GM12878 (cell line): ENCODE measurements at regions not wholly inside any gene's neighbourhood (a gene's known extent, or its start where the extent isn't known, plus 50 kb on each side); places are given as distances from the start of the nearest gene placed in this dataset.

Experiments used
- ATAC-seq: fragments of 200-7000 bp; cut with Tn5 transposase; 3 replicates; pipeline ENCODE4 v1.9.1; 2020; ENCODE audit warnings: mild to moderate bottlenecking, moderate library complexity
- BruUV-seq: library from RNA; stranded (reverse); fragments of 400-500 nt; replicated peaks from 2 replicates; lab custom pipeline; 2021; lab: Mats Ljungman, UMichigan
- CTCF ChIA-PET: fragments of 300-600 bp; sonication (Branson Sonifier 250); formaldehyde crosslinking; extraction: SDS; loops from one replicate; lab custom pipeline; 2021; ENCODE audit warnings: inconsistent platforms; lab: Yijun Ruan, JAX
- POLR2A ChIA-PET: fragments of 350-600 bp; formaldehyde crosslinking; extraction: SDS; loops from one replicate; lab custom pipeline; 2021; ENCODE audit warnings: inconsistent platforms; lab: Charles Lee
- RAD21 ChIA-PET: fragments of 300-600 bp; sonication (Branson Sonifier 250); formaldehyde crosslinking; loops from one replicate; lab custom pipeline; 2023; ENCODE audit warnings: antibody characterized with exemption; ENCODE audit not compliant: unreplicated experiment; lab: Charles Lee
- SMC1A ChIA-PET: fragments of 300-600 bp; sonication (Branson Sonifier 250); formaldehyde crosslinking; loops from one replicate; lab custom pipeline; 2023; ENCODE audit not compliant: unreplicated experiment, uncharacterized antibody; lab: Charles Lee
- DNase-seq: peaks from one replicate; pipeline ENCODE4 v3.0.0-alpha.2; 2011; ENCODE audit warnings: low read depth, low spot score
- FAIRE-seq: peaks from 3 replicates; lab custom pipeline; 2011; peaks lifted over from hg19 to GRCh38; lab: Jason Lieb, UNC
- H2AFZ ChIP-seq: 2 replicates; pipeline ENCODE4 v1.6.0; 2011; ENCODE audit warnings: low read depth, low read length, control low read depth; ENCODE audit not compliant: control insufficient read depth
- H3K27ac ChIP-seq: 2 replicates; pipeline ENCODE4 v1.5.1; 2011; ENCODE audit warnings: control low read depth; ENCODE audit not compliant: control insufficient read depth, insufficient read depth
- H3K27me3 ChIP-seq, 2 experiments: replicated peaks in 1 of 2; 2 replicates each; pipeline versions ENCODE4 v1.6.0 to v1.6.1; 2011; ENCODE audit warnings: low read length in 1 of 2; ENCODE audit not compliant: control insufficient read depth in 2 of 2, insufficient read depth in 2 of 2
- H3K36me3 ChIP-seq, 2 experiments: 2 replicates each; pipeline ENCODE4 v1.5.1; 2011; ENCODE audit warnings: low read length in 1 of 2; ENCODE audit not compliant: control insufficient read depth in 2 of 2, insufficient read depth in 2 of 2
- H3K4me1 ChIP-seq: 2 replicates; pipeline ENCODE4 v1.6.1; 2011; ENCODE audit warnings: mild to moderate bottlenecking, low read length, moderate library complexity, mixed read lengths; ENCODE audit not compliant: control insufficient read depth, insufficient read depth
- H3K4me2 ChIP-seq: 2 replicates; pipeline ENCODE4 v1.6.0; 2011; ENCODE audit warnings: control low read depth; ENCODE audit not compliant: control insufficient read depth, insufficient read depth
- H3K4me3 ChIP-seq: fragments of 200-600 bp; sonication (generic); 2 replicates; pipeline ENCODE4 v1.5.1; 2016
- H3K79me2 ChIP-seq: 2 replicates; pipeline ENCODE4 v1.6.0; 2011; ENCODE audit warnings: low read length; ENCODE audit not compliant: control insufficient read depth, insufficient read depth
- H3K9ac ChIP-seq: 2 replicates; pipeline ENCODE4 v1.8.0; 2011; ENCODE audit warnings: low read length, control low read depth, mixed read lengths; ENCODE audit not compliant: control insufficient read depth, insufficient read depth
- H3K9me3 ChIP-seq: replicated peaks from 3 replicates; pipeline ENCODE4 v1.5.1; 2011; ENCODE audit warnings: mild to moderate bottlenecking, low read length; ENCODE audit not compliant: control insufficient read depth, insufficient read depth
- H4K20me1 ChIP-seq: 2 replicates; pipeline ENCODE4 v1.6.0; 2011; ENCODE audit not compliant: control insufficient read depth, insufficient read depth
- CHD4 ChIP-seq: fragments of 200-600 bp; sonication (generic); IDR thresholded peaks from 2 replicates; pipeline ENCODE4 v1.6.1; 2016; ENCODE audit warnings: mild to moderate bottlenecking
- FOXK2 ChIP-seq: fragments of 450-650 bp; IDR thresholded peaks from 2 replicates; pipeline ENCODE4 v1.6.1; 2017; ENCODE audit warnings: mild to moderate bottlenecking, moderate library complexity
- NR2F1 ChIP-seq: fragments of 450-650 bp; conservative IDR thresholded peaks from 2 replicates; pipeline ENCODE4 v1.6.1; 2017; ENCODE audit warnings: mild to moderate bottlenecking
- NRF1 ChIP-seq: conservative IDR thresholded peaks from 2 replicates; pipeline ENCODE4 v1.6.1; 2011; ENCODE audit warnings: mild to moderate bottlenecking, low read depth, low read length, improper control_type of control experiment
- POLR2AphosphoS2 ChIP-seq: IDR thresholded peaks from 2 replicates; pipeline ENCODE4 v1.6.1; 2011; ENCODE audit warnings: low read depth, mild to moderate bottlenecking, low read length, improper control_type of control experiment, moderate library complexity
- SIN3A ChIP-seq: IDR thresholded peaks from 2 replicates; pipeline ENCODE4 v1.6.1; 2012; ENCODE audit warnings: low read depth, low read length, improper control_type of control experiment
- STAT1 ChIP-seq: fragments of 450-650 bp; conservative IDR thresholded peaks from 2 replicates; pipeline ENCODE4 v1.6.1; 2014; ENCODE audit warnings: antibody characterized with exemption, mild to moderate bottlenecking
- YBX1 ChIP-seq: fragments of 450-650 bp; IDR thresholded peaks from 2 replicates; pipeline ENCODE4 v1.6.1; 2016; ENCODE audit warnings: antibody characterized with exemption
- ZNF622 ChIP-seq: fragments of 450-650 bp; IDR thresholded peaks from 2 replicates; pipeline ENCODE4 v1.6.1; 2017; ENCODE audit warnings: mild to moderate bottlenecking, inconsistent platforms
- WGBS: methylation state at CpG from one replicate; pipeline ENCODE4 v1.1.6; 2016; ENCODE audit warnings: low lambda C conversion rate; ENCODE audit not compliant: insufficient replicate concordance, insufficient coverage; ENCODE audit errors: missing lambda C conversion rate; 5-methylcytosine and 5-hydroxymethylcytosine counted together
- in situ Hi-C: fragments of 300-500 bp; cut with MboI; formaldehyde crosslinking; loops from 9 replicates; pipeline ENCODE4 v1.14.3; 2018; ENCODE audit warnings: mixed read lengths
- intact Hi-C: fragments of 100-400 bp; cut with micrococcal nuclease; formaldehyde crosslinking; loops from one replicate; pipeline ENCODE4 v1.14.2; 2022; ENCODE audit not compliant: unreplicated experiment
- TF ChIP-seq, protein P1 (sequence below): fragments of 450-650 bp; conservative IDR thresholded peaks from 2 replicates; pipeline ENCODE4 v1.6.1; 2017; ENCODE audit warnings: mild to moderate bottlenecking, moderate library complexity
- TF ChIP-seq, protein P2 (sequence below), 3 experiments: IDR thresholded peaks in 2 of 3; conservative IDR thresholded peaks in 1 of 3; 2 replicates each; pipeline ENCODE4 v1.5.1; 2011; ENCODE audit warnings: low read depth in 3 of 3, low read length in 3 of 3, mild to moderate bottlenecking in 3 of 3, control low read depth in 2 of 3, moderate library complexity in 2 of 3, inconsistent platforms in 1 of 3, mixed read lengths in 1 of 3; ENCODE audit not compliant: control insufficient read depth in 2 of 3, insufficient read depth in 1 of 3; ENCODE audit errors: extremely low read depth in 1 of 3
- TF ChIP-seq, protein P3 (sequence below): fragments of 450-650 bp; IDR thresholded peaks from 2 replicates; pipeline ENCODE4 v1.6.1; 2017; ENCODE audit warnings: mild to moderate bottlenecking

DNA sequence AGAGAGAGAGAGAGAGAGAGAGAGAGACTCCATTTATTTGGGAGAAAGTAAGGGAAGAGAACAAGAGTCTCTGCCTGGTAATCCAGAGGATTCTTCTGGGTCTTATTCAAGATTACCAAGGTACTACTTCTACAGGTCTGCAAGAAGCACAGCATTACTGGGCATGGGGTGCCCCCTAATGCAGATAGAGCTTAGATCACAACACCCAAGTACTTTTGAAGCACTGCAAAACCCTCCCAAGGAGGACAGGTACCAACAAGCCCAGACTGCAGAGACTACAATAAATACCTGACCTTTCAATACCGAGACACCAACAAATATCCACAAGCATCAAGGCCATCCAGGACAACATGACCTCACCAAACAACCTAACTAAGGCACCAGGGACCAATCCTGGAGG, 94.7 kb upstream of the PHF24 start:
- FAIRE-seq = no peak

DNA sequence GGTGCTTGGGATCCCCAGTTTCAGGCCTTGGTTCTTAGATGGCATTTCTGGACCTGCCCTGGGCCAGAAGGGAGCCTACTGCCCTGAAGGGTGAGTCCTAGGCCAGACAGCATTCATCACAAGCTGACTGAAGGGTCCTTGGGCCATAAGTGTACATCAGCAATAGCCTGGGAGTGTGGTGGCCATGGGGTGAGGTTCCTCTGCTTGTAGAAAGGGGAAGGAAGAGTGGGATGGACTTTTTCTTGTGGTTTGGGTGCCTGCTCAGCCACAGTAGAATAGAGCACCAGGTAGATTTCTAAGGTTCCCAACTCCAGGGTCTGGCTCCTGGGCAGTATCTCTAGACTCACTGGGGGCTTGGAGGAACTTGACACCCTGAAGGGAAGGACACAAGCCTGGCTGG, 95.2 kb upstream of the PHF24 start:
- no peak for ATAC-seq
- intact Hi-C loops = loop anchor here (10.0 kb wide), 1 partner anchor 48 kb away; no protein-coding TSS in a partner anchor
- POLR2A ChIA-PET = no interaction called here
- TF ChIP-seq FOXK2 (no peak), CHD4 (no peak), POLR2AphosphoS2 (no peak)
- TF ChIP-seq, protein P1, sequence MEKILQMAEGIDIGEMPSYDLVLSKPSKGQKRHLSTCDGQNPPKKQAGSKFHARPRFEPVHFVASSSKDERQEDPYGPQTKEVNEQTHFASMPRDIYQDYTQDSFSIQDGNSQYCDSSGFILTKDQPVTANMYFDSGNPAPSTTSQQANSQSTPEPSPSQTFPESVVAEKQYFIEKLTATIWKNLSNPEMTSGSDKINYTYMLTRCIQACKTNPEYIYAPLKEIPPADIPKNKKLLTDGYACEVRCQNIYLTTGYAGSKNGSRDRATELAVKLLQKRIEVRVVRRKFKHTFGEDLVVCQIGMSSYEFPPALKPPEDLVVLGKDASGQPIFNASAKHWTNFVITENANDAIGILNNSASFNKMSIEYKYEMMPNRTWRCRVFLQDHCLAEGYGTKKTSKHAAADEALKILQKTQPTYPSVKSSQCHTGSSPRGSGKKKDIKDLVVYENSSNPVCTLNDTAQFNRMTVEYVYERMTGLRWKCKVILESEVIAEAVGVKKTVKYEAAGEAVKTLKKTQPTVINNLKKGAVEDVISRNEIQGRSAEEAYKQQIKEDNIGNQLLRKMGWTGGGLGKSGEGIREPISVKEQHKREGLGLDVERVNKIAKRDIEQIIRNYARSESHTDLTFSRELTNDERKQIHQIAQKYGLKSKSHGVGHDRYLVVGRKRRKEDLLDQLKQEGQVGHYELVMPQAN = no peak
- TF ChIP-seq, protein P2, sequence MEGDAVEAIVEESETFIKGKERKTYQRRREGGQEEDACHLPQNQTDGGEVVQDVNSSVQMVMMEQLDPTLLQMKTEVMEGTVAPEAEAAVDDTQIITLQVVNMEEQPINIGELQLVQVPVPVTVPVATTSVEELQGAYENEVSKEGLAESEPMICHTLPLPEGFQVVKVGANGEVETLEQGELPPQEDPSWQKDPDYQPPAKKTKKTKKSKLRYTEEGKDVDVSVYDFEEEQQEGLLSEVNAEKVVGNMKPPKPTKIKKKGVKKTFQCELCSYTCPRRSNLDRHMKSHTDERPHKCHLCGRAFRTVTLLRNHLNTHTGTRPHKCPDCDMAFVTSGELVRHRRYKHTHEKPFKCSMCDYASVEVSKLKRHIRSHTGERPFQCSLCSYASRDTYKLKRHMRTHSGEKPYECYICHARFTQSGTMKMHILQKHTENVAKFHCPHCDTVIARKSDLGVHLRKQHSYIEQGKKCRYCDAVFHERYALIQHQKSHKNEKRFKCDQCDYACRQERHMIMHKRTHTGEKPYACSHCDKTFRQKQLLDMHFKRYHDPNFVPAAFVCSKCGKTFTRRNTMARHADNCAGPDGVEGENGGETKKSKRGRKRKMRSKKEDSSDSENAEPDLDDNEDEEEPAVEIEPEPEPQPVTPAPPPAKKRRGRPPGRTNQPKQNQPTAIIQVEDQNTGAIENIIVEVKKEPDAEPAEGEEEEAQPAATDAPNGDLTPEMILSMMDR (IDR thresholded peaks at IDR 0.05 in 2 of 3, conservative IDR thresholded peaks at IDR 0.05 in 1 of 3; ENCODE audit: control insufficient read depth in 2 of 3, extremely low read depth in 1 of 3, insufficient read depth in 1 of 3, low read depth in 3 of 3, low read length in 3 of 3) = no peak

More for the DNA sequence above, 94.7 kb upstream of the PHF24 start:
- no TSS peak for BruUV-seq
- ChIA-PET RAD21 (no interaction called here), POLR2A (no interaction called here), CTCF (interaction anchor here (1.1 kb wide), 1 partner anchor 42 kb away, joined by 3 read pairs; no protein-coding TSS in a partner anchor), SMC1A (no interaction called here)
- Histone ChIP-seq H3K4me3 (no peak overlapping the region), H3K4me1 (no peaks in the 10 kb centered on the region), H3K9me3 (peaks cover 3% of the 10 kb centered on the region; the same call in 2 of the 3 replicates), H3K79me2 (no peaks in the 10 kb centered on the region), H3K36me3 (no peaks in the 10 kb centered on the region), H2AFZ (no peak overlapping the region), H3K27me3 (no peaks in the 10 kb centered on the region), H3K9ac (no peak overlapping the region), H3K27ac (no peak overlapping the region), H4K20me1 (no peaks in the 10 kb centered on the region), H3K4me2 (no peak overlapping the region)
- no peak for DNase-seq
- no peak for ATAC-seq
- in situ Hi-C loops (no loop called here), intact Hi-C loops (loop anchor here (10.0 kb wide), 1 partner anchor 49 kb away; no protein-coding TSS in a partner anchor)
- TF ChIP-seq NRF1 (no peak), ZNF622 (no peak), STAT1 (no peak), NR2F1 (no peak), YBX1 (no peak), SIN3A (no peak)
- TF ChIP-seq, protein P3, sequence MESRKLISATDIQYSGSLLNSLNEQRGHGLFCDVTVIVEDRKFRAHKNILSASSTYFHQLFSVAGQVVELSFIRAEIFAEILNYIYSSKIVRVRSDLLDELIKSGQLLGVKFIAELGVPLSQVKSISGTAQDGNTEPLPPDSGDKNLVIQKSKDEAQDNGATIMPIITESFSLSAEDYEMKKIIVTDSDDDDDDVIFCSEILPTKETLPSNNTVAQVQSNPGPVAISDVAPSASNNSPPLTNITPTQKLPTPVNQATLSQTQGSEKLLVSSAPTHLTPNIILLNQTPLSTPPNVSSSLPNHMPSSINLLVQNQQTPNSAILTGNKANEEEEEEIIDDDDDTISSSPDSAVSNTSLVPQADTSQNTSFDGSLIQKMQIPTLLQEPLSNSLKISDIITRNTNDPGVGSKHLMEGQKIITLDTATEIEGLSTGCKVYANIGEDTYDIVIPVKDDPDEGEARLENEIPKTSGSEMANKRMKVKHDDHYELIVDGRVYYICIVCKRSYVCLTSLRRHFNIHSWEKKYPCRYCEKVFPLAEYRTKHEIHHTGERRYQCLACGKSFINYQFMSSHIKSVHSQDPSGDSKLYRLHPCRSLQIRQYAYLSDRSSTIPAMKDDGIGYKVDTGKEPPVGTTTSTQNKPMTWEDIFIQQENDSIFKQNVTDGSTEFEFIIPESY = no peak
- 0% methylated on average over 1 of the region's 1 CpG for whole genome bisulfite sequencing

More for the DNA sequence above, 95.2 kb upstream of the PHF24 start:
- no peak overlapping the region for H3K9ac ChIP-seq
- ChIA-PET SMC1A (no interaction called here), RAD21 (no interaction called here), CTCF (no interaction called here)
- no peak overlapping the region for H2AFZ ChIP-seq
- H3K36me3 ChIP-seq = no peaks in the 10 kb centered on the region
- no peaks in the 10 kb centered on the region for H3K79me2 ChIP-seq
- H3K9me3 ChIP-seq = peaks cover 3% of the 10 kb centered on the region; the same call in 2 of the 3 replicates
- FAIRE-seq (no peak), DNase-seq (no peak)
- no TSS peak for BruUV-seq
- in situ Hi-C loops = no loop called here
- no peak overlapping the region for H3K27ac ChIP-seq
- no peak overlapping the region for H3K4me3 ChIP-seq
- H3K4me1 ChIP-seq = no peaks in the 10 kb centered on the region
- H3K27me3 ChIP-seq = no peaks in the 10 kb centered on the region
- H4K20me1 ChIP-seq = no peaks in the 10 kb centered on the region
- H3K4me2 ChIP-seq = no peak overlapping the region
